PC-3 (cell line): ENCODE measurements at regions not wholly inside any gene's neighbourhood (a gene's known extent, or its start where the extent isn't known, plus 50 kb on each side); places are given as distances from the start of the nearest gene placed in this dataset.

Source experiments
- ATAC-seq: fragments of 200-7000 bp; cut with Tn5 transposase; 2 replicates; pipeline ENCODE4 v1.9.1; 2020; ENCODE audit warnings: mild to moderate bottlenecking, moderate library complexity
- BruUV-seq: library from RNA; stranded (reverse); fragments of 400-500 nt; replicated peaks from 2 replicates; lab custom pipeline; 2021; lab: Mats Ljungman, UMichigan
- CTCF ChIA-PET: fragments of 300-600 bp; sonication (Branson Sonifier 250); formaldehyde crosslinking; loops from one replicate; lab custom pipeline; 2022; ENCODE audit warnings: antibody characterized with exemption; lab: Charles Lee
- POLR2A ChIA-PET: fragments of 300-600 bp; sonication (Branson Sonifier 250); formaldehyde crosslinking; loops from one replicate; lab custom pipeline; 2022; ENCODE audit warnings: antibody characterized with exemption; ENCODE audit not compliant: unreplicated experiment; lab: Charles Lee
- DNase-seq: peaks from one replicate; pipeline ENCODE4 v3.0.0-alpha.2; 2015
- H2AFZ ChIP-seq: fragments of 300-600 bp; sonication (generic); 2 replicates; pipeline ENCODE4 v1.6.0; 2016; ENCODE audit warnings: antibody characterized with exemption, low read length
- H3F3A ChIP-seq: fragments of 300-600 bp; sonication (generic); one replicate; pipeline ENCODE4 v1.6.0; 2017; ENCODE audit warnings: antibody characterized with exemption, low read length, control low read depth, mild to moderate bottlenecking; ENCODE audit not compliant: unreplicated experiment
- H3K27ac ChIP-seq: fragments of 300-600 bp; sonication (generic); 2 replicates; pipeline ENCODE4 v1.5.1; 2016; ENCODE audit warnings: mild to moderate bottlenecking, low read length
- H3K27me3 ChIP-seq: fragments of 300-600 bp; sonication (generic); 2 replicates; pipeline ENCODE4 v1.6.1; 2016; ENCODE audit warnings: low read length, mixed read lengths
- H3K36me3 ChIP-seq: fragments of 300-600 bp; sonication (generic); 2 replicates; pipeline ENCODE4 v1.6.1; 2016; ENCODE audit warnings: low read depth, mixed run types, low read length, mixed read lengths
- H3K4me1 ChIP-seq: fragments of 300-600 bp; sonication (generic); 2 replicates; pipeline ENCODE4 v1.5.1; 2016; ENCODE audit warnings: low read length; ENCODE audit not compliant: insufficient read depth
- H3K4me2 ChIP-seq: fragments of 300-600 bp; sonication (generic); 2 replicates; pipeline ENCODE4 v1.6.0; 2016; ENCODE audit warnings: low read length
- H3K4me3 ChIP-seq: fragments of 300-600 bp; sonication (generic); 2 replicates; pipeline ENCODE4 v1.5.1; 2016; ENCODE audit warnings: mild to moderate bottlenecking, low read length, mixed read lengths
- H3K79me2 ChIP-seq: fragments of 300-600 bp; sonication (generic); 2 replicates; pipeline ENCODE4 v1.6.1; 2017; ENCODE audit warnings: low read length, mixed read lengths
- H3K9ac ChIP-seq: fragments of 300-600 bp; sonication (generic); 2 replicates; pipeline ENCODE4 v1.6.0; 2016; ENCODE audit warnings: mild to moderate bottlenecking, low read length
- H3K9me2 ChIP-seq: fragments of 300-600 bp; sonication (generic); replicated peaks from 2 replicates; pipeline ENCODE4 v1.6.1; 2016; ENCODE audit warnings: mixed run types, low read length, mixed read lengths
- H3K9me3 ChIP-seq: fragments of 300-600 bp; sonication (generic); 2 replicates; pipeline ENCODE4 v1.6.1; 2016; ENCODE audit warnings: low read length, mixed read lengths
- H4K20me1 ChIP-seq: fragments of 300-600 bp; sonication (generic); 2 replicates; pipeline ENCODE4 v1.6.1; 2016; ENCODE audit warnings: low read length, mixed read lengths
- EZH2 ChIP-seq: fragments of 300-600 bp; sonication (generic); IDR thresholded peaks from one replicate; pipeline ENCODE4 v1.6.1; 2017; ENCODE audit warnings: antibody characterized with exemption, mild to moderate bottlenecking, low read length; ENCODE audit not compliant: unreplicated experiment
- EZH2phosphoT487 ChIP-seq: fragments of 300-600 bp; sonication (generic); IDR thresholded peaks from 2 replicates; pipeline ENCODE4 v1.6.1; 2018; ENCODE audit warnings: mild to moderate bottlenecking, antibody characterized with exemption, low read length, borderline replicate concordance
- intact Hi-C: fragments of 100-400 bp; cut with micrococcal nuclease; formaldehyde crosslinking; loops from 2 replicates; pipeline ENCODE4 v1.9.0; 2023
- TF ChIP-seq, protein P1 (sequence below): fragments of 300-600 bp; sonication (generic); conservative IDR thresholded peaks from 2 replicates; pipeline ENCODE4 v1.5.1; 2017; ENCODE audit warnings: antibody characterized with exemption, low read depth, mild to moderate bottlenecking, low read length

DNA sequence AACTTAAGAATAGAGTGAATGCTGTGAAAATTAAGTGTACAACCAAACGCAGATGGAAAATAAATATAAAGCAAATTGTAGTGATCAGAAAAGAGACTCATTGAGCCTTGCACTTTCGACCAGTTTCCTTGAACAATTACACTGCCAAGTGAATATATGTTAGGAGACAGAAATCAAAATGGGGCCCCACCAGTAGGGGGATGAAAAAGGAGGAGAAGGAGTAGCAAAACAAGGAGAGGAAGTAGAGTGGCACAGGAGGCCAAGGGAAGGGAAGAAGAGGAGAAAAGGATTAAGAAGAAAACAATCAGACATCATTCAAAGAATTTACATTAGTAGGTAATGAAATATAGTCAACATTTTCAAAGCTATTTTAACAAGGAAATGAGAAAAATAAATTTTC lies 1770.6 kb downstream of the PLA2G4A start:
- Histone ChIP-seq H2AFZ (no peak overlapping the region), H3K4me3 (no peak overlapping the region), H3K27ac (no peak overlapping the region), H4K20me1 (no peaks in the 10 kb centered on the region), H3K79me2 (no peaks in the 10 kb centered on the region), H3K9ac (no peak overlapping the region), H3K9me2 (no peaks in the 10 kb centered on the region), H3K9me3 (no peaks in the 10 kb centered on the region), H3K4me1 (no peaks in the 10 kb centered on the region), H3F3A (no peaks in the 10 kb centered on the region), H3K27me3 (no peaks in the 10 kb centered on the region), H3K4me2 (no peak overlapping the region), H3K36me3 (no peaks in the 10 kb centered on the region)
- TF ChIP-seq, protein P1, sequence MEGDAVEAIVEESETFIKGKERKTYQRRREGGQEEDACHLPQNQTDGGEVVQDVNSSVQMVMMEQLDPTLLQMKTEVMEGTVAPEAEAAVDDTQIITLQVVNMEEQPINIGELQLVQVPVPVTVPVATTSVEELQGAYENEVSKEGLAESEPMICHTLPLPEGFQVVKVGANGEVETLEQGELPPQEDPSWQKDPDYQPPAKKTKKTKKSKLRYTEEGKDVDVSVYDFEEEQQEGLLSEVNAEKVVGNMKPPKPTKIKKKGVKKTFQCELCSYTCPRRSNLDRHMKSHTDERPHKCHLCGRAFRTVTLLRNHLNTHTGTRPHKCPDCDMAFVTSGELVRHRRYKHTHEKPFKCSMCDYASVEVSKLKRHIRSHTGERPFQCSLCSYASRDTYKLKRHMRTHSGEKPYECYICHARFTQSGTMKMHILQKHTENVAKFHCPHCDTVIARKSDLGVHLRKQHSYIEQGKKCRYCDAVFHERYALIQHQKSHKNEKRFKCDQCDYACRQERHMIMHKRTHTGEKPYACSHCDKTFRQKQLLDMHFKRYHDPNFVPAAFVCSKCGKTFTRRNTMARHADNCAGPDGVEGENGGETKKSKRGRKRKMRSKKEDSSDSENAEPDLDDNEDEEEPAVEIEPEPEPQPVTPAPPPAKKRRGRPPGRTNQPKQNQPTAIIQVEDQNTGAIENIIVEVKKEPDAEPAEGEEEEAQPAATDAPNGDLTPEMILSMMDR = 0 out of 2 replicates have a peak, but pooled peaks have one; percentile 20
- no peak for TF ChIP-seq EZH2
- ATAC-seq = no peak
- ChIA-PET CTCF (no interaction called here), POLR2A (no interaction called here)
- DNase-seq = peak; percentile 3
- intact Hi-C loops = loop anchor here (10.0 kb wide), 1 partner anchor 135 kb away; no protein-coding TSS in a partner anchor
- no TSS peak for BruUV-seq

DNA sequence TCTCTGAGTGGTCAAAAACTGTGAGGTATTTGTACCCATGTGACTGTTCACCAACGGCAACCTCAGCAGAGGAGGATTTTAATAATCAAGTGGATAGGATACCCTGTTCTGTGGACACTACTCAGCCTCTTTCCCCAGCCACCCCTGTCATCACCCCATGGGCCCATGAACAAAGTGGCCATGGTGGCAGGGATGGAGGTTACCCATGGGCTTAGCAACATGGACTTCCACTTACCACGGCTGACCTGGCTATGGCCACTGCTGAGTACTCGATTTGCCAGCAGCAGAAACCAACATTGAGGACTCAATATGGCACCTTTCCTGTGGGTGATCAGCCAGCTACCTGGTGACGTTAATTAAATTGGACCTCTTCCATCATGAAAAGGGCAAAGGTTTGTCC lies 1782.7 kb downstream of the PLA2G4A start:
- POLR2A ChIA-PET = no interaction called here
- H3K36me3 ChIP-seq = no peaks in the 10 kb centered on the region

GRCh38 chr1:188615321-188615720 lies 1786.6 kb downstream of the PLA2G4A start:
- Histone ChIP-seq H3K4me1 (no peaks in the 10 kb centered on the region), H3K27ac (no peak overlapping the region), H3K4me2 (no peak overlapping the region), H3F3A (no peaks in the 10 kb centered on the region), H3K4me3 (no peak overlapping the region), H3K9me3 (no peaks in the 10 kb centered on the region), H2AFZ (no peak overlapping the region), H3K79me2 (no peaks in the 10 kb centered on the region), H3K9ac (no peak overlapping the region), H3K9me2 (no peaks in the 10 kb centered on the region), H3K36me3 (no peaks in the 10 kb centered on the region), H3K27me3 (no peaks in the 10 kb centered on the region), H4K20me1 (no peaks in the 10 kb centered on the region)
- intact Hi-C loops = no loop called here
- TF ChIP-seq EZH2 (no peak), EZH2phosphoT487 (no peak)
- TF ChIP-seq, protein P1 = no peak
- POLR2A ChIA-PET = no interaction called here
- BruUV-seq = no TSS peak
- no peak for DNase-seq
- CTCF ChIA-PET = no interaction called here
- no peak for ATAC-seq

More for the DNA sequence above, 1782.7 kb downstream of the PLA2G4A start:
- Histone ChIP-seq H4K20me1 (no peaks in the 10 kb centered on the region), H3F3A (no peaks in the 10 kb centered on the region), H2AFZ (no peak overlapping the region), H3K27me3 (no peaks in the 10 kb centered on the region), H3K9me3 (no peaks in the 10 kb centered on the region), H3K9me2 (no peaks in the 10 kb centered on the region), H3K4me2 (no peak overlapping the region), H3K9ac (no peak overlapping the region), H3K4me1 (no peaks in the 10 kb centered on the region), H3K79me2 (no peaks in the 10 kb centered on the region), H3K27ac (no peak overlapping the region), H3K4me3 (no peak overlapping the region)
- intact Hi-C loops = no loop called here
- ATAC-seq = no peak
- no TSS peak for BruUV-seq
- CTCF ChIA-PET = no interaction called here
- DNase-seq = no peak
- TF ChIP-seq, protein P1 = no peak
- no peak for TF ChIP-seq EZH2
